Activated naive CD8-positive, alpha-beta T cell treated with anti-CD3 and anti-CD28 coated beads, Interleukin-2, amount 10 ng/mL, durations not matched to agents 7 days and 5 days (primary cell): ENCODE measurements at regions not wholly inside any gene's neighbourhood (a gene's known extent, or its start where the extent isn't known, plus 50 kb on each side); places are given as distances from the start of the nearest gene placed in this dataset.
"Not testable (repeated sequence)": the region's sequence is repeated elsewhere in the genome, so short reads cannot be mapped to it uniquely, and the experiment has no call there.

ENCODE experiments used
- ATAC-seq: fragments of 150-1000 bp; cut with Tn5 transposase; one replicate; pipeline ENCODE4 v1.10.0; 2021; ENCODE audit warnings: low read depth, moderate library complexity
- POLR2A ChIA-PET: fragments of 350-600 bp; sonication (Branson Sonifier 250); formaldehyde crosslinking; loops from one replicate; lab custom pipeline; 2021; ENCODE audit warnings: antibody characterized with exemption; lab: Charles Lee
- DNase-seq: peaks from one replicate; pipeline ENCODE4 v3.0.0; 2021
- H3K27ac Mint-ChIP-seq: one replicate; pipeline ENCODE4 v1.8.0; 2022; ENCODE audit warnings: mild to moderate bottlenecking, mixed read lengths
- H3K27me3 Mint-ChIP-seq: one replicate; pipeline ENCODE4 v1.8.0; 2022; ENCODE audit warnings: mild to moderate bottlenecking, moderate library complexity, mixed read lengths
- H3K36me3 Mint-ChIP-seq: one replicate; pipeline ENCODE4 v1.8.0; 2021; ENCODE audit warnings: mild to moderate bottlenecking, mixed read lengths
- H3K4me1 Mint-ChIP-seq: one replicate; pipeline ENCODE4 v1.8.0; 2021; ENCODE audit warnings: mixed read lengths
- H3K4me3 Mint-ChIP-seq: one replicate; pipeline ENCODE4 v1.8.0; 2022; ENCODE audit warnings: mild to moderate bottlenecking, moderate library complexity, mixed read lengths
- H3K9me3 Mint-ChIP-seq: one replicate; pipeline ENCODE4 v1.8.0; 2021; ENCODE audit warnings: mixed read lengths

DNA sequence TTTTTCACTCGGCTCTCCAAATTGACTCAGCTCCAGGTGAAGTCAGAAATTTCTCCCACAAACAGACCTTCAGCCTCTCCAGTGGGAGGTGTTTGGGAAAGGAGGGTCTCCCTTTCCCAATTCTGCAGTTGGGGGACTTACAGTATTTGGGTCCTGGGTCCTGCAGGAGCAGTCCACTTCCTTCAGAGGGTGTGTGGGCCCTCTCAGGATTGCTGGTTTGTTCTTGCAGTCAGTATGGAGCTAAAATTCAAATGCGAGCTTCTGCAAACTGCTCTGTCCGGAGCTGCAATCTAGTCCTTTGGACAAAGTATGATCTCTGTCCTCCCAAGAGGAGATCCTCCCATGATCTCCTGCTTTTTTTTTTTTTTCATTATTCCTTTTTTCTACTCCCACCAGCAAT is 87.9 kb upstream of the MSTN start:
- POLR2A ChIA-PET: no interaction called here
- peaks cover 2% of the 10 kb centered on the region for H3K27me3 Mint-ChIP-seq
- H3K9me3 Mint-ChIP-seq: peaks cover 9% of the 10 kb centered on the region

DNA sequence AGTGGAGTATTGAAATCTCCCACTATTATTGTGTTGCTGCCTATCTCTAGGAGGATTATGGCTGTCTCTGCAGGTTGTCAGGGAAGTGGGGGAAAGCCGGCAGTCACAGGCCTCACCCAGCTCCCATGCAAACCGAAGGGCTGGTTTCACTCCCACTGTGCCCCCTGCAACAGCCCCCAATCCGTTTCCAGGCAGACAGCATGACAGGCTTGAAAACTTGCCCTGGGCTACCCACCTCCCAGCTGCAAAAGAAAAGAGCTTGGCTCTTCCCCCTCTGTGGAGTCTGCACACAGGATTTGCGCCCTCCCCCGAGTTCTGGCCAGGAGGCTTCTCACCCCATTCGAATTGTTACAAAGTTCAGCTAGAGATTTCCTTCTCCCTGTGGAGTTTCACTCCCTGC is 87.4 kb upstream of the MSTN start:
- peaks cover 9% of the 10 kb centered on the region for H3K9me3 Mint-ChIP-seq
- H3K36me3 Mint-ChIP-seq: no peaks in the 10 kb centered on the region
- ATAC-seq: no peak
- no peak overlapping the region for H3K4me3 Mint-ChIP-seq
- peaks cover 2% of the 10 kb centered on the region for H3K27me3 Mint-ChIP-seq
- no peaks in the 10 kb centered on the region for H3K4me1 Mint-ChIP-seq
- no peak for DNase-seq
- no peak overlapping the region for H3K27ac Mint-ChIP-seq
- POLR2A ChIA-PET: no interaction called here

More for the DNA sequence above, 87.9 kb upstream of the MSTN start:
- no peak for ATAC-seq
- no peaks in the 10 kb centered on the region for H3K4me1 Mint-ChIP-seq
- no peak for DNase-seq
- no peak overlapping the region for H3K4me3 Mint-ChIP-seq
- no peaks in the 10 kb centered on the region for H3K36me3 Mint-ChIP-seq
- no peak overlapping the region for H3K27ac Mint-ChIP-seq

DNA sequence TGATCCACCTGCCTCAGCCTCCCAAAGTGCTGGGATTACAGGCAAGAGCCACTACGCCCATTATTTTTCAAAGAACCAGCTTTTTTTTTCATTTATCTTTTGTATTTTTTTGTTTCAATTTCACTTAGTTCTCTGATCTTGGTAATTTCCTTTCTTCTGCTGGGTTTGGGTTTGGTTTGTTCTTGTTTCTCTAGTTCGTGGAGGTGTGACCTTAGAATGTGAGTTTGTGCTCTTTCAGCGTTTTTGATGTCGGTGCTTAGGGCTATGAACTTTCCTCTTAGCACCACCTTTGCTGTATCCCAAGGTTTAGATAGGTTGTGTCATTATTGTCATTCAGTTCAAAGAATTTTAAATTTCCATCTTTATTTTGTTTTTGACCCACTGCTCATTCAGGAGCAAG is 86.7 kb upstream of the MSTN start:
- no peak overlapping the region for H3K4me3 Mint-ChIP-seq
- peaks cover 9% of the 10 kb centered on the region for H3K9me3 Mint-ChIP-seq
- H3K36me3 Mint-ChIP-seq: no peaks in the 10 kb centered on the region
- H3K27ac Mint-ChIP-seq: no peak overlapping the region
- peaks cover 2% of the 10 kb centered on the region for H3K27me3 Mint-ChIP-seq
- POLR2A ChIA-PET: no interaction called here
- DNase-seq (no peak), ATAC-seq (no peak)
- no peaks in the 10 kb centered on the region for H3K4me1 Mint-ChIP-seq

DNA sequence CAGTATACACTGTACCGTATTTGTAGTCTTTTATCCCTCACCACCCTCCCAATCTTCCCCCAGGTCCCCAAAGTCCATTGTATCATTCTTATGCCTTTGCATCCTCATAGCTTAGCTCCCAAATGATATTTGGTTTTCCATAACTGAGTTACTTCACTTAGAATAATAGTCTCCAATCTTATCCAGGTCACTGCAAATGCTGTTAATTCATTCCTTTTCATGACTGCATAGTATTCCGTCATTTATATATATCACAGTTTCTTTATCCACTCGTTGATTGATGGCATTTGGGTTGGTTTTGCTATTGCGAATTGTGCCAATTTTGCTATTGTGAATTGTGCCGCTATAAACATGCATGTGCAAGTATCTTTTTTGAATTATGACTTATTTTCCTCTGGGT is 83.6 kb upstream of the MSTN start:
- H3K4me1 Mint-ChIP-seq, DNase-seq, H3K4me3 Mint-ChIP-seq, POLR2A ChIA-PET, ATAC-seq, H3K27ac Mint-ChIP-seq, H3K27me3 Mint-ChIP-seq, H3K36me3 Mint-ChIP-seq: not testable (repeated sequence)
- H3K9me3 Mint-ChIP-seq: peaks cover 20% of the 10 kb centered on the region

DNA sequence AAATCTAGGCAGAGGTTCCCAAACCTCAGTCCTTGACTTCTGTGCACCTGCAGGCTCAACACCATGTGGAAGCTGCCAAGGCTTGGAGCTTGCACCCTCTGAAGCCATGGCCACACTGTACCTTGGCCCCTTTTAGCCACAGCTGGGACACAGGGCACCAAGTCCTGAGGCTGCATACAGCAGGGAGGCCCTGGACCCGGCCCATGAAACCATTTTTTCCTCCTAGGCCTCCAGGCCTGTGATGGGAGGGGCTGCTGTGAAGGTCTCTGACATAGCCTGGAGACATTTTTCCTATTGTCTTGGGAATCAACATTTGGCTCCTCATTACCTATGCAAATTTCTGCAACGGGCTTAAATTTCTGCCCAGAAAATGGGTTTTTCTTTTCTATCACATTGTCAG is 77.9 kb upstream of the MSTN start:
- ATAC-seq, H3K27ac Mint-ChIP-seq, POLR2A ChIA-PET, DNase-seq, H3K4me1 Mint-ChIP-seq, H3K27me3 Mint-ChIP-seq, H3K36me3 Mint-ChIP-seq, H3K4me3 Mint-ChIP-seq: not testable (repeated sequence)
- H3K9me3 Mint-ChIP-seq: peaks cover 19% of the 10 kb centered on the region

DNA sequence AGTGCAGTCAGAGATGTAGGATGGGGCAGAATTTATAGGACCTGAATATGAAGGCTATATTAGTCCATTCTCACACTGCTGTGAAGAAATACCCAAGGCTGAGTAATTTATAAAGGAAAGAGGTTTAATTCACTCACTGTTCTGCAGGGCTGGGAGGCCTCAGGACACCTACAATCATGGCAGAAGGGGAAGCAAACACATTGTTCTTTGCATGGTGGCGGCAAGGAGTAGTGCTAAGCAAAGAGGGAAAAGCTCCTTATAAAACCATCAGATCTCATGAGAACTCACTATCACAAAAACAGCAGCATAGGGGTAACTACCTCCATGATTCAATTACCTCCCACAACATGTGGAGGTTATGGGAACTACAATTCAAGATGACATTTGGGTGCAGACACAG is 76.8 kb upstream of the MSTN start:
- DNase-seq: no peak
- H3K27ac Mint-ChIP-seq: no peak overlapping the region
- H3K4me1 Mint-ChIP-seq: no peaks in the 10 kb centered on the region
- H3K27me3 Mint-ChIP-seq: no peaks in the 10 kb centered on the region
- POLR2A ChIA-PET: no interaction called here
- H3K36me3 Mint-ChIP-seq: peaks cover 2% of the 10 kb centered on the region
- ATAC-seq: no peak
- H3K4me3 Mint-ChIP-seq: no peak overlapping the region
- peaks cover 19% of the 10 kb centered on the region for H3K9me3 Mint-ChIP-seq

DNA sequence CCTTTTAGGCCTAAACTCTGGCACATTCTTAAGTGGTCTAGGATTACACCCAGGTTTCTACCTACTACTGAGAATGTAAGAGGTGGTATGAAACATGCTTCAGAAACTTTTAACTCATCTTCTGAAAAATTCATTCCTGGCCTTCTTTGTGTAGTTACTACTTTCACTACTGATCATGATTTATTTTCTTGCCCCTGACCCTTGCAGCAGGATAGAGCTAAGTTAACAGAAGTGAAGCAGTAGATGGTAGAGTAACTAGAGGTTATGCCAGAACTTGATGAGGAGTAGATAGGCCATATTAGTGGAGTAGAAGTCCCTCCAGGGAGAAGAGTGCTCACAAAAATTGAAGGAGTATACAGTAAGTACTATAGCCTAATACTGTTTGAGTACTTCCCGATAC is 75.5 kb upstream of the MSTN start:
- DNase-seq (no peak), ATAC-seq (no peak)
- POLR2A ChIA-PET: no interaction called here
- Mint-ChIP-seq H3K4me1 (no peaks in the 10 kb centered on the region), H3K27me3 (no peaks in the 10 kb centered on the region), H3K9me3 (peaks cover 17% of the 10 kb centered on the region), H3K27ac (no peak overlapping the region), H3K4me3 (no peak overlapping the region), H3K36me3 (peaks cover 2% of the 10 kb centered on the region)

DNA sequence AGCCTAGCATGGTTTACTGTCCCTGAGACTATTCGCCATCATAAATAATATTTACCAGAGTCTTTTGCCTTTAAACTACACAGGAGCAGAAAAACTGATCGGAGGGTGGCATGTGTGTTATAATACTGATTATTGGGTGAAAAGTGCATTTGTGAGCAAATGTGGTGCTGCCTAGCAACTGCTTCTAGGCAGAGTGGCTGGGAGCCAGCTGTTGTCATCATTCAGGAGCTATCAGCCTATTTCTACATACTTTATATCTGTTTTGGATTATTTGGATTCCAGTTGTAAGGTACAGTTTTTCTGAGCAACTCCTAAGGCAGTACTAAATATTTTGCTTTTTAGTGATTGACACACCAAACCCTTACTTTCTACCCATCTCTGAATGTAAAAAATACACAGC is 75.0 kb upstream of the MSTN start:
- no peak overlapping the region for H3K4me3 Mint-ChIP-seq
- H3K36me3 Mint-ChIP-seq: peaks cover 2% of the 10 kb centered on the region
- POLR2A ChIA-PET: no interaction called here
- DNase-seq (no peak), ATAC-seq (no peak)
- no peaks in the 10 kb centered on the region for H3K4me1 Mint-ChIP-seq
- no peaks in the 10 kb centered on the region for H3K27me3 Mint-ChIP-seq
- no peak overlapping the region for H3K27ac Mint-ChIP-seq
- peaks cover 17% of the 10 kb centered on the region for H3K9me3 Mint-ChIP-seq

DNA sequence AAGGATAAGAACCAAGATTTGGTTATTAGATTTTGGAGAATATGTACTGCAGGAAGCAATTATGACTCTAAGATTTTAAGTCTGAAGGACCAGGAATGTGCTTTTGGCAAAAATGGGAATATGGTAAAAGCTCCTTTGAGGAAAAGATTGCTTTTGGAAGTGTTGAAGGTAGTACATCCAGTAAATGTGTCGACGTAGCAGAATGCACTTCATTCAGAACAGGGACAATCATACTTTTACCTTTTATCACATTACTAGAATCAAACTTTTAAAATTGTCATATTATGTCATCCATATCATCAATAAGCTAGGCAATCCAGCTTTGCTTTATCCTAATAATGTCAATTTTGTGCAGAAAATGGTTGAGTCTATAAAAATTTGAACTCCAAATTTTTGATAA is 74.3 kb upstream of the MSTN start:
- DNase-seq (no peak), ATAC-seq (no peak)
- no peaks in the 10 kb centered on the region for H3K27me3 Mint-ChIP-seq
- peaks cover 2% of the 10 kb centered on the region for H3K36me3 Mint-ChIP-seq
- no peaks in the 10 kb centered on the region for H3K4me1 Mint-ChIP-seq
- peaks cover 12% of the 10 kb centered on the region for H3K9me3 Mint-ChIP-seq
- POLR2A ChIA-PET: no interaction called here
- no peak overlapping the region for H3K27ac Mint-ChIP-seq
- no peak overlapping the region for H3K4me3 Mint-ChIP-seq

DNA sequence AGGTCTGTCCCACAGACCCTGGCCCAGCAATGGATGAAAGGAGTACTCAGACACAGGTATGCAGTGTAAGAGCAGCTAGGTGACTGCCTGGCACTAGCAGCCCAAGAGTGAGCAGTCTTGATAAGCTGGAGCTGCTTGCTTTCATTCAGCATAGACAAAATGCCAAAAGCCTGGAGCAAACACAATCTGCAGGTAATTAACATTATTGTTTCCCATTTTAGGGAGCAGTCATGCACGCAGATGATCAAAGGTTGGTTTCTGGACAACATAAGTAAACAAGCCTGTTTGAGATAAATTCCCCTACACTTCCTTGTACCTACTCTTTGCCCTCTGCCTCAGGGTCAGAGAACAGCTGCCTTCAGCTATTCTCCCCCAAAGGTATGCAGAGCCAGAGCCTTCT is 73.7 kb upstream of the MSTN start:
- POLR2A ChIA-PET: no interaction called here
- Mint-ChIP-seq H3K9me3 (peaks cover 9% of the 10 kb centered on the region), H3K27me3 (no peaks in the 10 kb centered on the region), H3K4me1 (no peaks in the 10 kb centered on the region), H3K36me3 (peaks cover 2% of the 10 kb centered on the region), H3K27ac (no peak overlapping the region), H3K4me3 (no peak overlapping the region)
- no peak for DNase-seq
- no peak for ATAC-seq

DNA sequence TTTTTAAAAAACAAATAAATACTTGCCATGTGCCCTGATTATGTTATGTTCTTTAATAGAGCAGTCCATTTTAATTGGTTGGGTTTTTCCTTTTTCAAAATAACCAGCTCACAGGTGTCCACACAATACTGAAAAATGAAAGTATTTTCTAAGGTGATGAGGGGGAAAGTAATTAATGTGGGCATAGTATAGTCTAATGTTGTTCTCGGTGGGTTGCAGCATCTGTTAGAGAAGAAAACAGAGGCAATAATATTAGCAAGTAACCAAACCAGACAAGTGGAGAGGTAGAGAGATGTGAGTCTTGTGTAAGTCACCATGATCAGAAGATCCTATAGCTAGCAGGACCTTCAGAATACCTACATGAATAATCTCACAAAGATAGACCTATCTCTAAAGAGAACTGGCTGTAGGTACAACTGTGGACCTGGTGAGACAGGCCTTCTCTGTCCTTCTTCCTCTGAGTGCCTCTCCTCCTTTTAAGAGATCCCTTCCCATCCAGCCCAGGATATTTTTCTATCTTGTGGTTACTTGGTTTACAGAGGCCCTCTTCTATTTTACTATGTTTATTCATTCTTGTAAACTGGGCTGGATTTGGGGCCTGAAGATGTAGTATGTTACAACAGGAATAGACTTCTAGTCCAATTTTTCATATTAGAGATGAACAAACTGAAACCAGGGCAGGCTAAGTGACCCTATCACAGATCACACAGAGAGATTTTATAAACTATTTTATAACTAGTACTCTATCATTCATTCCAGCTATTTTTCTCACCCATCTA is 67.1 kb upstream of the MSTN start:
- no peaks in the 10 kb centered on the region for H3K9me3 Mint-ChIP-seq
- H3K27ac Mint-ChIP-seq: no peak overlapping the region
- no peak for DNase-seq
- POLR2A ChIA-PET: no interaction called here
- H3K4me1 Mint-ChIP-seq: no peaks in the 10 kb centered on the region
- no peak overlapping the region for H3K4me3 Mint-ChIP-seq
- no peaks in the 10 kb centered on the region for H3K27me3 Mint-ChIP-seq
- no peak for ATAC-seq
- no peaks in the 10 kb centered on the region for H3K36me3 Mint-ChIP-seq

DNA sequence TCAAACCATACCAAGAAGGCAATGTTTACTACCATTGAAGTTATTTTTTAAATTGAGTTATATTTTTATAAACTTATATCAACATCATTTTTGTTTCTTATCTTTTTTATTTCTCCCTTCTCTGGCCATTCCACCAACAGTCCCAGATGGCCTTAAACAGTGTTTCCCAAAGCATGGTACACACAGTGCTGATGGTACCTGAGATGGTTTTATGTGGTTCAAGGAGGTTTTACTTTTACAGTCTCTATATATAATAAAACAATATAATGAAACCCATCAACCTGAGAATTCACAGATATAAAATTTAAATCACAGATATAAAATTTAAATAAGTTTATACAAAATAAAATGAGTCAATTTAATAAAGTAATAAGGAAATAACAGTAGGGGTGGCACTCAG is 65.1 kb upstream of the MSTN start:
- POLR2A ChIA-PET: no interaction called here

DNA sequence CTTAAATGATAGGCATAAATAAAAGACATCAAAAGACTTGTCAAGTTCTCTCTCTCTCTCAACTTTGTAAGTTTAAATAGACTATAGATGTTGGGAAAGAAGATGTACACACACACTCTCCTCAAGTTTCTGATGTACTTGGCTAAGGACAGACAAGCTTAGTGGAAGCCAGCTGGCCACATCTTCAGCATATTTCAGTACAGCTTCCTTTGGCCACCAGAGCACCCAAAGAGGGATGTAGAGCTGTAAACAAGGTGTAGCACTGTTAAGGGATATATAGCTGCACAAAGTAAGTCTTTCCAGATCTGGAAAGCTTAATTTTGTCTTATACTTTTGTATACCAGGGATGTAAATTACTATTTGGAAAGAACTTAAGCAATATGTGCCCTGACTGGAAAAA is 64.3 kb upstream of the MSTN start:
- Mint-ChIP-seq H3K4me1 (peaks cover 4% of the 10 kb centered on the region), H3K4me3 (no peak overlapping the region)
- no peak for DNase-seq

More for the DNA sequence above, 65.1 kb upstream of the MSTN start:
- no peak for DNase-seq
- Mint-ChIP-seq H3K4me3 (no peak overlapping the region), H3K9me3 (no peaks in the 10 kb centered on the region), H3K27ac (no peak overlapping the region), H3K36me3 (no peaks in the 10 kb centered on the region), H3K4me1 (no peaks in the 10 kb centered on the region), H3K27me3 (no peaks in the 10 kb centered on the region)
- ATAC-seq: no peak

DNA sequence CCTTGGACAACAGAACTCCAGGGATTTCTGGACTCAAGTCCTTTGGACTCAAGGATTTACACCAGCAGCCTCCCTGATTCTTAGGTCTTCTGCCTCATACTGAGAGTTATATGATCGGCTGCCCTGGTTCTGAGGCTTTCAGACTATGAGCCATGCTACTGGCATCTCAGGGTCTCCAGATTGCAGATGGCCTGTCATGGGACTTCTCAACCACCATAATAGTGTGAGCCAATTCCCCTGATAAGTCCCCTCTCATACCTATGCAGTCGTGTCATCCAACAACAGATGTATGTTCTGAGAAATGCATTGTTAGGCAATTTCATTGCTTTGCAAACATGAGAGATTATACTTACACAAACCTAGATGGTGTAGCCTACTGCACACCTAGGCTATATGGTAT is 61.4 kb upstream of the MSTN start:
- no peaks in the 10 kb centered on the region for H3K9me3 Mint-ChIP-seq
- H3K4me3 Mint-ChIP-seq: no peak overlapping the region
- peaks cover 5% of the 10 kb centered on the region for H3K4me1 Mint-ChIP-seq
- no peaks in the 10 kb centered on the region for H3K27me3 Mint-ChIP-seq
- ATAC-seq (no peak), DNase-seq (no peak)
- POLR2A ChIA-PET: no interaction called here
- H3K36me3 Mint-ChIP-seq: no peaks in the 10 kb centered on the region
- no peak overlapping the region for H3K27ac Mint-ChIP-seq

More for the DNA sequence above, 64.3 kb upstream of the MSTN start:
- H3K27ac Mint-ChIP-seq: no peak overlapping the region
- ATAC-seq: no peak
- H3K9me3 Mint-ChIP-seq: no peaks in the 10 kb centered on the region
- H3K36me3 Mint-ChIP-seq: no peaks in the 10 kb centered on the region
- POLR2A ChIA-PET: no interaction called here
- no peaks in the 10 kb centered on the region for H3K27me3 Mint-ChIP-seq
